DOHH2 (cell line): ENCODE measurements at regions not wholly inside any gene's neighbourhood (a gene's known extent, or its start where the extent isn't known, plus 50 kb on each side); places are given as distances from the start of the nearest gene placed in this dataset.

Experiments used
- EZH2phosphoT487 ChIP-seq: fragments of 200-600 bp; sonication (generic); IDR thresholded peaks from 2 replicates; pipeline ENCODE4 v1.6.1; 2017; ENCODE audit warnings: borderline replicate concordance, mild to moderate bottlenecking, antibody characterized with exemption, low read length, moderate library complexity, mixed read lengths
- TF ChIP-seq, protein P1 (sequence below): fragments of 200-600 bp; sonication (generic); IDR thresholded peaks from one replicate; pipeline ENCODE4 v1.5.1; 2014; ENCODE audit warnings: antibody characterized with exemption, mild to moderate bottlenecking, low read depth, low read length; ENCODE audit not compliant: poor library complexity, severe bottlenecking

DNA sequence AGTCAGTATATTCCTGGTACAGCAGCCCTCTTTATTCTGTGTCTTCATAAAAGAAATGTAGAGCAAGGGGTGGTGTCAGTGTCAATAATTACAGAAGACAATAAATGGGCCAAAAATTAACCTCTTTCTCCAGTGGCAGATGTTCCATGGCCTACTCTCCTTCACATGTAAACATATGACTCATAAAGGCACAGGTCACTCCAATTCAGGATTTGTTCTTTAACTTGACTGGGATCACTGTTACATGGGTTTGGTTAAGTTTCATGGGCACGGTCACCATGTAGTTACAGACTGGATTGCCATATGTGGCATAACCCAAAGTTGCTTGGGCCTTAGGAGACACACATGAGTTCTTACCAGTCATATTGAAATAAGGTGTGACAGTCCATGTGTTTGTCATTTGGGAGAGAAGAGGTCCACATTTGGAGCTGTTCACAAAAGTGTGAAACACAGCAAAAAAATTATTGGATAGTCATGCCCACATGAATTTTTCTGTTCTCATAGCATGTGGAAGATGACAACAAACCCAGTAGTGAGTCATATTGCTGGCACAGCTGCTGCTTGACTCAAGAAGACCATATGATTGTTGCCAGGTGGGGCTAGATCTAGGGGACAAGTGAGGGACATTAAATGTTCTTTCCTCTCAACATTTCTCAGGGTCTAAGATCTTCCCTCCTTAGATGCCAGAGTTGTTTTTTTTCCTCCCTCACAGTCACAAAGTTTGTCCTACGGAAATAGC lies 68.1 kb upstream of the HTR2A start:
- TF ChIP-seq, protein P1, sequence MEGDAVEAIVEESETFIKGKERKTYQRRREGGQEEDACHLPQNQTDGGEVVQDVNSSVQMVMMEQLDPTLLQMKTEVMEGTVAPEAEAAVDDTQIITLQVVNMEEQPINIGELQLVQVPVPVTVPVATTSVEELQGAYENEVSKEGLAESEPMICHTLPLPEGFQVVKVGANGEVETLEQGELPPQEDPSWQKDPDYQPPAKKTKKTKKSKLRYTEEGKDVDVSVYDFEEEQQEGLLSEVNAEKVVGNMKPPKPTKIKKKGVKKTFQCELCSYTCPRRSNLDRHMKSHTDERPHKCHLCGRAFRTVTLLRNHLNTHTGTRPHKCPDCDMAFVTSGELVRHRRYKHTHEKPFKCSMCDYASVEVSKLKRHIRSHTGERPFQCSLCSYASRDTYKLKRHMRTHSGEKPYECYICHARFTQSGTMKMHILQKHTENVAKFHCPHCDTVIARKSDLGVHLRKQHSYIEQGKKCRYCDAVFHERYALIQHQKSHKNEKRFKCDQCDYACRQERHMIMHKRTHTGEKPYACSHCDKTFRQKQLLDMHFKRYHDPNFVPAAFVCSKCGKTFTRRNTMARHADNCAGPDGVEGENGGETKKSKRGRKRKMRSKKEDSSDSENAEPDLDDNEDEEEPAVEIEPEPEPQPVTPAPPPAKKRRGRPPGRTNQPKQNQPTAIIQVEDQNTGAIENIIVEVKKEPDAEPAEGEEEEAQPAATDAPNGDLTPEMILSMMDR: no peak
- no peak for TF ChIP-seq EZH2phosphoT487
